Loucy (cell line): ENCODE measurements at regions not wholly inside any gene's neighbourhood (a gene's known extent, or its start where the extent isn't known, plus 50 kb on each side); places are given as distances from the start of the nearest gene placed in this dataset.
"Not testable (repeated sequence)": the region's sequence is repeated elsewhere in the genome, so short reads cannot be mapped to it uniquely, and the experiment has no call there.

ENCODE experiments used
- H2AFZ ChIP-seq: fragments of 200-600 bp; sonication (generic); 2 replicates; pipeline ENCODE4 v1.6.0; 2016; ENCODE audit warnings: antibody characterized with exemption, mild to moderate bottlenecking, low read length, moderate library complexity
- H3F3A ChIP-seq: fragments of 200-600 bp; 2 replicates; pipeline ENCODE4 v1.6.0; 2016; ENCODE audit warnings: antibody characterized with exemption, low read depth, mild to moderate bottlenecking
- H3K27me3 ChIP-seq: fragments of 200-600 bp; sonication (generic); 2 replicates; pipeline ENCODE4 v1.6.1; 2014; ENCODE audit warnings: low read length, mild to moderate bottlenecking; ENCODE audit not compliant: insufficient read depth, poor library complexity, severe bottlenecking
- H3K36me3 ChIP-seq: fragments of 200-600 bp; sonication (generic); 2 replicates; pipeline ENCODE4 v1.6.1; 2016; ENCODE audit warnings: low read length; ENCODE audit not compliant: insufficient read depth
- H3K4me1 ChIP-seq: fragments of 200-600 bp; sonication (generic); 2 replicates; pipeline ENCODE4 v1.5.1; 2014; ENCODE audit warnings: low read length, mild to moderate bottlenecking; ENCODE audit not compliant: insufficient read depth, poor library complexity, severe bottlenecking
- H3K4me2 ChIP-seq: fragments of 200-600 bp; sonication (generic); 2 replicates; pipeline ENCODE4 v1.6.0; 2014; ENCODE audit warnings: antibody characterized with exemption, low read length, low read depth, mild to moderate bottlenecking; ENCODE audit not compliant: poor library complexity, severe bottlenecking
- H3K4me3 ChIP-seq: fragments of 200-600 bp; sonication (generic); 2 replicates; pipeline ENCODE4 v1.5.1; 2014; ENCODE audit warnings: low read length, mild to moderate bottlenecking, mixed read lengths; ENCODE audit not compliant: poor library complexity, severe bottlenecking
- H3K79me2 ChIP-seq: fragments of 200-600 bp; sonication (generic); 2 replicates; pipeline ENCODE4 v1.6.1; 2014; ENCODE audit warnings: low read length; ENCODE audit not compliant: insufficient read depth
- H3K9ac ChIP-seq: fragments of 200-600 bp; sonication (generic); 2 replicates; pipeline ENCODE4 v1.6.0; 2014; ENCODE audit warnings: mild to moderate bottlenecking, low read depth, low read length, moderate library complexity; ENCODE audit not compliant: poor library complexity, severe bottlenecking
- H3K9me2 ChIP-seq: fragments of 200-600 bp; sonication (generic); replicated peaks from 2 replicates; pipeline ENCODE4 v1.6.1; 2016; ENCODE audit warnings: low read depth, low read length, mixed read lengths
- H3K9me3 ChIP-seq: fragments of 200-600 bp; sonication (generic); 2 replicates; pipeline ENCODE4 v1.6.1; 2014; ENCODE audit warnings: mild to moderate bottlenecking, antibody characterized with exemption, low read length, low read depth; ENCODE audit not compliant: insufficient read depth
- H4K20me1 ChIP-seq: fragments of 200-600 bp; sonication (generic); 2 replicates; pipeline ENCODE4 v1.6.0; 2014; ENCODE audit warnings: antibody characterized with exemption, low read length, mild to moderate bottlenecking; ENCODE audit not compliant: insufficient read depth, poor library complexity, severe bottlenecking
- CTCF ChIP-seq: fragments of 200-600 bp; sonication (generic); conservative IDR thresholded peaks from 2 replicates; pipeline ENCODE4 v1.5.1; 2014; ENCODE audit warnings: mild to moderate bottlenecking, antibody characterized with exemption, low read length
- EZH2phosphoT487 ChIP-seq: fragments of 200-600 bp; IDR thresholded peaks from 2 replicates; pipeline ENCODE4 v1.6.1; 2018; ENCODE audit warnings: antibody characterized with exemption, mild to moderate bottlenecking, moderate library complexity, borderline replicate concordance

GRCh38 chr6:80502871-80503270, 396.4 kb downstream of the BCKDHB start:
- no peaks in the 10 kb centered on the region for H3K27me3 ChIP-seq
- H3K9me3 ChIP-seq, result no peaks in the 10 kb centered on the region
- no peak overlapping the region for H3K4me2 ChIP-seq
- no peak overlapping the region for H2AFZ ChIP-seq
- no peak overlapping the region for H3K4me3 ChIP-seq
- no peak for TF ChIP-seq CTCF
- TF ChIP-seq EZH2phosphoT487, result no peak
- no peaks in the 10 kb centered on the region for H3K4me1 ChIP-seq
- H3K9me2 ChIP-seq, result no peaks in the 10 kb centered on the region
- H3K79me2 ChIP-seq, result no peaks in the 10 kb centered on the region
- no peaks in the 10 kb centered on the region for H3K36me3 ChIP-seq
- no peak overlapping the region for H3K9ac ChIP-seq
- H4K20me1 ChIP-seq, result no peaks in the 10 kb centered on the region
- no peaks in the 10 kb centered on the region for H3F3A ChIP-seq

GRCh38 chr6:80501636-80502035, 395.2 kb downstream of the BCKDHB start:
- no peaks in the 10 kb centered on the region for H3K27me3 ChIP-seq
- H4K20me1 ChIP-seq, result no peaks in the 10 kb centered on the region
- no peak overlapping the region for H3K4me3 ChIP-seq
- no peak overlapping the region for H2AFZ ChIP-seq
- H3K79me2 ChIP-seq, result no peaks in the 10 kb centered on the region
- no peaks in the 10 kb centered on the region for H3K9me2 ChIP-seq
- TF ChIP-seq EZH2phosphoT487 (no peak), CTCF (no peak)
- no peaks in the 10 kb centered on the region for H3K9me3 ChIP-seq
- no peaks in the 10 kb centered on the region for H3K36me3 ChIP-seq
- H3K9ac ChIP-seq, result no peak overlapping the region
- no peaks in the 10 kb centered on the region for H3F3A ChIP-seq
- H3K4me2 ChIP-seq, result no peak overlapping the region
- no peaks in the 10 kb centered on the region for H3K4me1 ChIP-seq

GRCh38 chr6:80497696-80498486, 391.4 kb downstream of the BCKDHB start:
- H2AFZ ChIP-seq, H3K36me3 ChIP-seq, H4K20me1 ChIP-seq, H3K9me3 ChIP-seq, H3F3A ChIP-seq, H3K4me2 ChIP-seq, H3K9ac ChIP-seq, H3K4me3 ChIP-seq, H3K79me2 ChIP-seq, H3K4me1 ChIP-seq, H3K27me3 ChIP-seq, H3K9me2 ChIP-seq: not testable (repeated sequence)
